Activated naive CD4-positive, alpha-beta T cell treated with anti-CD3 and anti-CD28 coated beads, Interleukin-2, amount 50 U/mL, for 16 hours (primary cell): ENCODE measurements at regions not wholly inside any gene's neighbourhood (a gene's known extent, or its start where the extent isn't known, plus 50 kb on each side); places are given as distances from the start of the nearest gene placed in this dataset.
"Not testable (repeated sequence)": the region's sequence is repeated elsewhere in the genome, so short reads cannot be mapped to it uniquely, and the experiment has no call there.

ENCODE experiments used
- DNase-seq: peaks from one replicate; pipeline ENCODE4 v3.0.0-alpha.2; 2020

GRCh38 chr3:15903759-15904720 is 106.3 kb upstream of the ANKRD28 start:
- DNase-seq = no peak

GRCh38 chr3:15905041-15905440 is 107.3 kb upstream of the ANKRD28 start:
- no peak for DNase-seq

- DNase-seq = not testable (repeated sequence)
These were observed 109.6 kb upstream of the ANKRD28 start for GRCh38 chr3:15907403-15907802.

GRCh38 chr3:15918988-15919387 is 121.2 kb upstream of the ANKRD28 start:
- no peak for DNase-seq

- DNase-seq = no peak
These were observed 122.2 kb upstream of the ANKRD28 start for GRCh38 chr3:15919971-15920370.

GRCh38 chr3:15923640-15924405 is 126.0 kb upstream of the ANKRD28 start:
- DNase-seq = no peak

- no peak for DNase-seq
These were observed 127.1 kb upstream of the ANKRD28 start for GRCh38 chr3:15924914-15925313.

GRCh38 chr3:15926871-15927270 is 129.1 kb upstream of the ANKRD28 start:
- DNase-seq = no peak

- DNase-seq = no peak
These were observed 130.2 kb upstream of the ANKRD28 start for GRCh38 chr3:15927969-15928368.

GRCh38 chr3:15929944-15930571 is 132.3 kb upstream of the ANKRD28 start:
- no peak for DNase-seq

GRCh38 chr3:15932348-15933300 is 134.8 kb upstream of the ANKRD28 start:
- DNase-seq = no peak

GRCh38 chr3:15933439-15934139 is 135.8 kb upstream of the ANKRD28 start:
- DNase-seq = no peak

GRCh38 chr3:15934389-15935195 is 136.8 kb upstream of the ANKRD28 start:
- no peak for DNase-seq

- no peak for DNase-seq
These were observed 138.5 kb upstream of the ANKRD28 start for GRCh38 chr3:15936312-15936711.

- no peak for DNase-seq
These were observed 142.9 kb upstream of the ANKRD28 start for GRCh38 chr3:15940641-15941040.

- DNase-seq = not testable (repeated sequence)
These were observed 143.7 kb upstream of the ANKRD28 start for GRCh38 chr3:15941457-15941856.

GRCh38 chr3:15941958-15942357 is 144.2 kb upstream of the ANKRD28 start:
- no peak for DNase-seq

- DNase-seq = no peak
These were observed 144.7 kb upstream of the ANKRD28 start for GRCh38 chr3:15942462-15942861.

GRCh38 chr3:15942936-15943335 is 145.2 kb upstream of the ANKRD28 start:
- DNase-seq = no peak

GRCh38 chr3:15948388-15948787 is 150.6 kb upstream of the ANKRD28 start:
- no peak for DNase-seq
